ENCODE measurements at regions not wholly inside any gene's neighbourhood (a gene's known extent, or its start where the extent isn't known, plus 50 kb on each side); places are given as distances from the start of the nearest gene placed in this dataset.
"Not testable (repeated sequence)": the region's sequence is repeated elsewhere in the genome, so short reads cannot be mapped to it uniquely, and the experiment has no call there.

GRCh38 chr10:31686599-31686998, 242.0 kb downstream of the ARHGAP12 start:
- FAIRE-seq: no peak
- no peak for TF ChIP-seq POLR2A (IDR thresholded peaks at IDR 0.05; ENCODE audit: low read depth, low read length)
- no peak for DNase-seq (ENCODE audit: insufficient read length, low spot score)

- FAIRE-seq (peak; percentile 23), DNase-seq (ENCODE audit: insufficient read length, low spot score) (no peak)
- no peak for TF ChIP-seq POLR2A (IDR thresholded peaks at IDR 0.05; ENCODE audit: low read depth, low read length)
Measured at GRCh38 chr10:31683682-31684081, 244.9 kb downstream of the ARHGAP12 start.

GRCh38 chr10:31679936-31680335, 248.7 kb downstream of the ARHGAP12 start:
- DNase-seq (ENCODE audit: insufficient read length, low spot score) (no peak), FAIRE-seq (no peak)
- no peak for TF ChIP-seq POLR2A (IDR thresholded peaks at IDR 0.05; ENCODE audit: low read depth, low read length)

GRCh38 chr10:31678575-31679516, 249.8 kb downstream of the ARHGAP12 start:
- no peak for DNase-seq (ENCODE audit: insufficient read length, low spot score)

GRCh38 chr10:31678139-31678536, 250.5 kb downstream of the ARHGAP12 start:
- FAIRE-seq: no peak
- TF ChIP-seq POLR2A (IDR thresholded peaks at IDR 0.05; ENCODE audit: low read depth, low read length): no peak
- DNase-seq (ENCODE audit: insufficient read length, low spot score): no peak

More at GRCh38 chr10:31678575-31679516, 249.8 kb downstream of the ARHGAP12 start:
- no peak for TF ChIP-seq POLR2A (IDR thresholded peaks at IDR 0.05; ENCODE audit: low read depth, low read length)
- FAIRE-seq: no peak

GRCh38 chr10:31677195-31678138, 251.2 kb downstream of the ARHGAP12 start:
- DNase-seq (ENCODE audit: insufficient read length, low spot score) (no peak), FAIRE-seq (no peak)
- no peak for TF ChIP-seq POLR2A (IDR thresholded peaks at IDR 0.05; ENCODE audit: low read depth, low read length)

GRCh38 chr10:31675726-31676125, 252.9 kb downstream of the ARHGAP12 start:
- no peak for FAIRE-seq
- no peak for DNase-seq (ENCODE audit: insufficient read length, low spot score)
- no peak for TF ChIP-seq POLR2A (IDR thresholded peaks at IDR 0.05; ENCODE audit: low read depth, low read length)

- no peak for DNase-seq (ENCODE audit: insufficient read length, low spot score)
- no peak for TF ChIP-seq POLR2A (IDR thresholded peaks at IDR 0.05; ENCODE audit: low read depth, low read length)
- FAIRE-seq: no peak
Measured at GRCh38 chr10:31669357-31669756, 259.3 kb downstream of the ARHGAP12 start.

GRCh38 chr10:31668326-31668725, 260.3 kb downstream of the ARHGAP12 start:
- no peak for DNase-seq (ENCODE audit: insufficient read length, low spot score)
- FAIRE-seq: no peak
- no peak for TF ChIP-seq POLR2A (IDR thresholded peaks at IDR 0.05; ENCODE audit: low read depth, low read length)

GRCh38 chr10:31665764-31666279, 262.8 kb downstream of the ARHGAP12 start:
- not testable (repeated sequence) for FAIRE-seq; DNase-seq (ENCODE audit: insufficient read length, low spot score)

GRCh38 chr10:31664803-31665202, 263.8 kb downstream of the ARHGAP12 start:
- FAIRE-seq (no peak), DNase-seq (ENCODE audit: insufficient read length, low spot score) (no peak)
- TF ChIP-seq POLR2A (IDR thresholded peaks at IDR 0.05; ENCODE audit: low read depth, low read length): no peak

- FAIRE-seq; DNase-seq (ENCODE audit: insufficient read length, low spot score): not testable (repeated sequence)
Measured at GRCh38 chr10:31664071-31664470, 264.6 kb downstream of the ARHGAP12 start.

- DNase-seq (ENCODE audit: insufficient read length, low spot score) (no peak), FAIRE-seq (no peak)
- no peak for TF ChIP-seq POLR2A (IDR thresholded peaks at IDR 0.05; ENCODE audit: low read depth, low read length)
Measured at GRCh38 chr10:31660300-31660699, 268.3 kb downstream of the ARHGAP12 start.

- no peak for FAIRE-seq
- no peak for DNase-seq (ENCODE audit: insufficient read length, low spot score)
- no peak for TF ChIP-seq POLR2A (IDR thresholded peaks at IDR 0.05; ENCODE audit: low read depth, low read length)
Measured at GRCh38 chr10:31659665-31660064, 269.0 kb downstream of the ARHGAP12 start.
